ENCODE measurements at regions not wholly inside any gene's neighbourhood (a gene's known extent, or its start where the extent isn't known, plus 50 kb on each side); places are given as distances from the start of the nearest gene placed in this dataset.
A peak's percentile ranks its signal among the peaks of the same experiment; 100 is the strongest.

DNA sequence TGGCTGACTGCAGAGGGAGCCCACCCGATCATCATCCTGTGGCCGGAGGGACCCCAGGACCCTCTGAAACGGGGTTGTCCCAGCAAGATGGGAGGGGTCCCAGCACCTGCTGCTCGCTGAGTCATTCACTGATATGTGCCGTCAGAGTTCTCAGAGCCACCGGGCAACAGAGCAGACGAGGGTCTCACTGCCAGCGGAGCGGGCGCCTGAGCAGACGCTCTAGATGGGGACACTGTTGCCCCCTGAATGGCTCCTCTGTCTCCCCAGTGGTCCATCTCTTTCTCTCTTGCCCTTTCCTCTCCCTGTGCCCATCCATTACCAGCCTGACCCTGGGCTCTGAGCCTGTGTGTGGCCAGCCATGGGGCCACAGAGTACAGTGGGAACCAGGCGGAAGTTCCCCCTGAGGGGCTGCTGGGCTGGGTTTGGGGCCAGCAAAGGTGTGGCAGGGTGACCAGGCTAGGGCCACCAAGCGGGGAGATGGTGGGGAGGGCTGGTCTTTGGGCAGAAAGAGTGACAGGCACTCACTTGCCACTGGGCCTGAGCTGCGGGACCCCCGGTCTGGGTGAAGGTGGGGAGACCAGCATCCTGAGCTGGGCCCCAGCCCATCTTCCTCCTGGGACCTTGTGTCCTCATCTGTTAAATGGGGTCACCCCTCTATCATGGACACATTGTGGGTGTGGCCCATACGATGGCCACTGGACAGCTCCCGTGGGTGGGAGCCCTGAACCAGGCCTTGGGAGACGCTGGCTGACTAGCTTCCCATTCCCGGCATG is 90.9 kb downstream of the HMX1 start:
- Histone ChIP-seq H3K9me3 (no peaks in the 10 kb centered on the region), H3K27ac (no peak overlapping the region), H3K27me3 (peaks cover 0 to 46% (median 5%) of the 10 kb centered on the region in 3 donors), H3K36me3 (no peaks in the 10 kb centered on the region), H3K4me3 (no peak overlapping the region), H3K4me1 (no peaks in the 10 kb centered on the region)
- 63 to 78% (median 68%) methylated on average over 11 to 19 of the region's 19 CpGs for WGBS, 5 donors
- TF ChIP-seq EP300 (IDR thresholded peaks at IDR 0.05) (no peak), POLR2AphosphoS5 (IDR thresholded peaks at IDR 0.05) (no peak), POLR2A (IDR thresholded peaks at IDR 0.05) (no peak)
- TF ChIP-seq, protein P1, sequence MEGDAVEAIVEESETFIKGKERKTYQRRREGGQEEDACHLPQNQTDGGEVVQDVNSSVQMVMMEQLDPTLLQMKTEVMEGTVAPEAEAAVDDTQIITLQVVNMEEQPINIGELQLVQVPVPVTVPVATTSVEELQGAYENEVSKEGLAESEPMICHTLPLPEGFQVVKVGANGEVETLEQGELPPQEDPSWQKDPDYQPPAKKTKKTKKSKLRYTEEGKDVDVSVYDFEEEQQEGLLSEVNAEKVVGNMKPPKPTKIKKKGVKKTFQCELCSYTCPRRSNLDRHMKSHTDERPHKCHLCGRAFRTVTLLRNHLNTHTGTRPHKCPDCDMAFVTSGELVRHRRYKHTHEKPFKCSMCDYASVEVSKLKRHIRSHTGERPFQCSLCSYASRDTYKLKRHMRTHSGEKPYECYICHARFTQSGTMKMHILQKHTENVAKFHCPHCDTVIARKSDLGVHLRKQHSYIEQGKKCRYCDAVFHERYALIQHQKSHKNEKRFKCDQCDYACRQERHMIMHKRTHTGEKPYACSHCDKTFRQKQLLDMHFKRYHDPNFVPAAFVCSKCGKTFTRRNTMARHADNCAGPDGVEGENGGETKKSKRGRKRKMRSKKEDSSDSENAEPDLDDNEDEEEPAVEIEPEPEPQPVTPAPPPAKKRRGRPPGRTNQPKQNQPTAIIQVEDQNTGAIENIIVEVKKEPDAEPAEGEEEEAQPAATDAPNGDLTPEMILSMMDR (IDR thresholded peaks at IDR 0.05): no peak
- intact Hi-C loops (cut with DNase I; ENCODE audit: low total_unique reads): no loop called here
- DNase-seq: no peak

DNA sequence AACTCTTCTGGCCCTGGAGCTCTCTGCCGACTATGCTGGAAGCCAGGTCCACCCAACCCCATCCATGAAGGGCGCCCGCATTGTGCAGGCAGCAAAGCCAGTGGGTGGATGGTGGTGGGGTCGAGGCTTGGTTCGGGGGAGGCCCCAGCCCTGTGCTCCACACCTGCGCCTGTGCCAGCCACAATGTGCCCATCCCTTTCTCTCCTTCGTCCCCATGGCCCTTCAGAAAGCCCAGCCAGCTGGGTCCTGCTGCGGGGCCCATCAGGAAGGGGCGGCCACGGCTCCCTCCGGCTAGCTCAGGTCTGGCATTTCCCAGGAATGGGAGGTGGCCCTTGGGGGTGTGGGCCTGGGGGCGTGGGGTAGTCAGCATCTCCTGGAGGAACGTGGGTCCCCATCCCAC is 91.6 kb downstream of the HMX1 start:
- TF ChIP-seq POLR2A (IDR thresholded peaks at IDR 0.05): no peak
- TF ChIP-seq EP300 (IDR thresholded peaks at IDR 0.05): no peak
- TF ChIP-seq, protein P1 (IDR thresholded peaks at IDR 0.05): no peak
- no peak for TF ChIP-seq POLR2AphosphoS5 (IDR thresholded peaks at IDR 0.05)
- peaks cover 0 to 44% (median 5%) of the 10 kb centered on the region in 3 donors for H3K27me3 ChIP-seq

DNA sequence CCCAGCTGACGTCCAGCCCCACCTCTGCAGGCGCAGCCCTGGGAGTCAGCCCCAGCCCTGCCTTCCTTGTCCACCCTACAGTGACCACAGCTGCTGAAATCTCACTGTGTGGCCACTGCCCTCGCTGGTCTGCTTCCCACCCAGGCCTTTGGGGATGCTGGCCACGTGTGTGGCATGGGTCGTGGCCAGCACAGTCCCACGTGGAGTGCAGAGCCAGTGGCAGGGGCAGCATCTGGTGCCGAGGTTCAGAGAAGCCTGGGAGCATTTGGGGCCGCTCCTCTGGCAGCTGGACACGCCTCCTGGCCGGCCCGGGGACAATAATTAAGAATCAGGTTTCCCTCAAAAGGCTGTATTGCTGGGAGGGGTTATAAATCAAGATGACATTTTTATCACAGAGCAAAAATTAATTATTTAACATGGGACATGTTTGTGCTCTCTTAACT is 92.1 kb downstream of the HMX1 start:
- no peaks in the 10 kb centered on the region for H3K4me1 ChIP-seq
- DNase-seq: peak in 1 of 2 donors; percentile 26
- TF ChIP-seq POLR2A (IDR thresholded peaks at IDR 0.05) (no peak), EP300 (IDR thresholded peaks at IDR 0.05) (no peak), POLR2AphosphoS5 (IDR thresholded peaks at IDR 0.05) (no peak)
- TF ChIP-seq, protein P1 (IDR thresholded peaks at IDR 0.05): no peak

More for the DNA sequence above, 91.6 kb downstream of the HMX1 start:
- H3K4me3 ChIP-seq: no peak overlapping the region
- DNase-seq: no peak
- no peaks in the 10 kb centered on the region for H3K36me3 ChIP-seq
- H3K27ac ChIP-seq: no peak overlapping the region
- H3K4me1 ChIP-seq: no peaks in the 10 kb centered on the region
- intact Hi-C loops (cut with DNase I; ENCODE audit: low total_unique reads): no loop called here
- 59 to 87% (median 61%) methylated on average over 5 to 13 of the region's 13 CpGs for WGBS, 5 donors
- H3K9me3 ChIP-seq: no peaks in the 10 kb centered on the region

DNA sequence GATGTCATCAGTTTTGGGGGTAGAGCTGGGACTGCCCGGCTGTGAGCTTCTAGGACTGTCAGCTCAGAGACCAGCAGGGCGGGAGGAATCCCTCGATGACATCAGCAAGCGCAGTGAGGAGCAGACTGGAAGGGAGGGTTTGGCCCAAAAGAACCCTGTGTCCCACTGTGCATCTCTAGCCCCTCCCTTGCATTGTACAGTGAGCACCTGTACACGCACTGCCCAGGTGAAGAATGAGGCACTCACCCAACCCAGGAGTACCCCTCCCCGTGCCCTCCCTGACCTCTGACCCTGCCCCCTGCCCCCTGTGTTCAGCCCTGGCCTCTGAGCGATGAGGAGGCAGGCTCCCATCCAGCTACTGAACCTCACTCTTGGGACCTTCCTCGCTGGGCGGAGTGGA is 92.9 kb downstream of the HMX1 start:
- WGBS, 5 donors: 56 to 87% (median 64%) methylated on average over 8 to 9 of the region's 9 CpGs
- TF ChIP-seq POLR2AphosphoS5 (IDR thresholded peaks at IDR 0.05) (no peak), POLR2A (IDR thresholded peaks at IDR 0.05) (no peak), EP300 (IDR thresholded peaks at IDR 0.05) (no peak)
- TF ChIP-seq, protein P1 (IDR thresholded peaks at IDR 0.05): no peak
- Histone ChIP-seq H3K4me3 (no peak overlapping the region), H3K27ac (no peak overlapping the region), H3K4me1 (no peaks in the 10 kb centered on the region), H3K9me3 (no peaks in the 10 kb centered on the region), H3K36me3 (no peaks in the 10 kb centered on the region), H3K27me3 (peaks cover 0 to 37% (median 8%) of the 10 kb centered on the region in 3 donors)
- intact Hi-C loops (cut with DNase I; ENCODE audit: low total_unique reads): no loop called here
- DNase-seq: no peak

More for the DNA sequence above, 92.1 kb downstream of the HMX1 start:
- Histone ChIP-seq H3K4me3 (no peak overlapping the region), H3K9me3 (no peaks in the 10 kb centered on the region), H3K36me3 (no peaks in the 10 kb centered on the region), H3K27ac (no peak overlapping the region), H3K27me3 (peaks cover 0 to 39% (median 5%) of the 10 kb centered on the region in 3 donors)
- 8 to 28% (median 22%) methylated on average over 9 to 11 of the region's 11 CpGs for WGBS, 5 donors
- intact Hi-C loops (cut with DNase I; ENCODE audit: low total_unique reads): no loop called here

All from stomach (tissue), 8 donors.